T-cell (primary cell): ENCODE measurements at regions not wholly inside any gene's neighbourhood (a gene's known extent, or its start where the extent isn't known, plus 50 kb on each side); places are given as distances from the start of the nearest gene placed in this dataset.

Experiments
- ATAC-seq, 4 experiments: fragments of 200-7000 bp in 3 of 4; fragments of 150-1000 bp in 1 of 4; cut with Tn5 transposase; replicated peaks in 1 of 4; 1 replicate in 3 of 4; 2 replicates in 1 of 4; pipeline ENCODE4 v1.10.0; 2021; ENCODE audit warnings: moderate library complexity in 3 of 4, mild to moderate bottlenecking in 2 of 4, moderate number of reproducible peaks in 1 of 4
- CTCF ChIA-PET, 2 donors: fragments of 300-600 bp; sonication (Branson Sonifier 250); formaldehyde crosslinking; loops; one replicate each; lab custom pipeline; 2022; ENCODE audit warnings: antibody characterized with exemption in 2 of 2; lab: Charles Lee
- POLR2A ChIA-PET, 2 donors: fragments of 300-600 bp; sonication (Branson Sonifier 250); formaldehyde crosslinking; loops; one replicate each; lab custom pipeline; 2022; ENCODE audit warnings: antibody characterized with exemption in 2 of 2; lab: Charles Lee
- DNase-seq, 35 experiments: peaks; one replicate each; pipeline versions ENCODE4 v3.0.0 to v3.0.0-alpha.2; 2013 to 2023
- H3K27ac ChIP-seq: one replicate; pipeline ENCODE4 v1.5.1; 2013; ENCODE audit warnings: low read length
- H3K27me3 ChIP-seq, 2 experiments: replicated peaks in 1 of 2; 1 replicate in 1 of 2; 2 replicates in 1 of 2; pipeline versions ENCODE4 v1.6.1 to v1.7.0; 2013; ENCODE audit warnings: low read length in 1 of 2, mixed read lengths in 1 of 2; ENCODE audit not compliant: control insufficient read depth in 2 of 2, insufficient read depth in 2 of 2; ENCODE audit errors: extremely low read depth in 1 of 2
- H3K36me3 ChIP-seq, 2 donors: 1 replicate in 1 of 2; 2 replicates in 1 of 2; pipeline versions ENCODE4 v1.6.1 to v1.7.0; 2013; ENCODE audit warnings: low read length in 1 of 2; ENCODE audit not compliant: control insufficient read depth in 2 of 2, insufficient read depth in 1 of 2; ENCODE audit errors: extremely low read depth in 1 of 2
- H3K4me1 ChIP-seq, 2 experiments: 1 replicate in 1 of 2; 2 replicates in 1 of 2; pipeline versions ENCODE4 v1.6.1 to v1.7.0; 2013; ENCODE audit warnings: low read length in 2 of 2, mixed read lengths in 1 of 2; ENCODE audit not compliant: insufficient read depth in 2 of 2, control insufficient read depth in 1 of 2; ENCODE audit errors: extremely low read depth in 1 of 2
- H3K4me3 ChIP-seq, 2 donors: 1 replicate in 1 of 2; 2 replicates in 1 of 2; pipeline versions ENCODE4 v1.5.1 to v1.7.0; 2013; ENCODE audit warnings: mild to moderate bottlenecking in 2 of 2, low read length in 1 of 2, moderate library complexity in 1 of 2; ENCODE audit not compliant: control insufficient read depth in 1 of 2; ENCODE audit errors: extremely low read depth in 1 of 2
- H3K9me3 ChIP-seq: 2 replicates; pipeline ENCODE4 v1.7.0; 2013
- H3K27ac Mint-ChIP-seq, 2 donors: one replicate each; pipeline ENCODE4 v1.8.0; 2020 to 2021; ENCODE audit warnings: mild to moderate bottlenecking in 2 of 2, mixed read lengths in 2 of 2
- H3K27me3 Mint-ChIP-seq, 2 donors: one replicate each; pipeline ENCODE4 v1.8.0; 2021 to 2022; ENCODE audit warnings: mixed read lengths in 2 of 2
- H3K36me3 Mint-ChIP-seq: one replicate; pipeline ENCODE4 v1.8.0; 2021; ENCODE audit warnings: mixed read lengths
- H3K4me1 Mint-ChIP-seq, 3 donors: one replicate each; pipeline ENCODE4 v1.8.0; 2020 to 2022; ENCODE audit warnings: mixed read lengths in 3 of 3, mild to moderate bottlenecking in 1 of 3
- H3K4me3 Mint-ChIP-seq, 3 donors: one replicate each; pipeline ENCODE4 v1.8.0; 2020 to 2022; ENCODE audit warnings: mild to moderate bottlenecking in 3 of 3, mixed read lengths in 3 of 3, moderate library complexity in 3 of 3
- H3K9me3 Mint-ChIP-seq, 3 donors: one replicate each; pipeline ENCODE4 v1.8.0; 2020 to 2022; ENCODE audit warnings: mixed read lengths in 3 of 3
- WGBS: methylation state at CpG from one replicate; pipeline ENCODE4 v1.1.5; 2013; ENCODE audit warnings: missing lambda C conversion rate; ENCODE audit not compliant: insufficient coverage; 5-methylcytosine and 5-hydroxymethylcytosine counted together

DNA sequence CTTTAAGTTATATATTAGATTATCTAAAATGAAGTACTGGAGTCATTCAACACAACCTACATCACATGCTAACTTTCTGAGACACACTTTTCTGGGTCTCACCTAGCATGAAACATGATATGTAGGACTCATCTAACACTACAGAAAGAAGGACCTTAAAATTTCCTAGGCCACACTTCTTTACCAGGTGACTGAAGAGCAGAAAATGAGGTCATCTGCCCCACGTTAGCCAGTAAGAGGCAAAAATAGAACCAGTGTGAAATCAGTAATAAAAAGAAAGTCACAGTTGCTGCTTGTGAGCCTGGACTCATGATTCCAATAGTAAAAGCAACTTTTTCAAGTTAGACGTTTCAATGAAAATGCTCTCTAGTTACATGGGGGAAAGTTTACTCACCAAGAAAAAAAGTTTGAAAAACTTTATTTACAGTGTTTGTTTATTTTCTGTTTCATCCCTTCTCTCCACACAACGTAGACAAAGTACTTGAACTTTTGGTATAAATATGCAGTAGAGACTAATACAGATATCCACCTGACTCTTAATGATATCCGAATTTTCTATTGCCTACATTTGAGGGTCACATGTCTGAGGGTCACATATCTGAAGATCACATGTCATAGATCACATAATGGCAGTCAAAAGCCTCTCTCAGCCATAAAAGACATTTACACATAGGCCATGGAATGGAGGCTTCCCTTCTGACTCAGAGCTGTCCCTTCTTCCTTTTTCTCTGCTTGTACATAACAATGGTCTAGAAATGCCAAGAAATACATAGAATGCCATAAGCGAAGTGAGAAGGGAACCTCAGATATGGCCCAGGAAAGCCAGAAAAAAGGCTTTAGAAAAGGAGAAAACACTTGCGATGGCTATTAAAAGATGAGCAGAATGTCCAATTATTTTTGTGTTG is 362.9 kb downstream of the ZEB2 start:
- no peak overlapping the region for H3K4me3 Mint-ChIP-seq
- 100% methylated on average over 2 of the region's 6 CpGs for WGBS

DNA sequence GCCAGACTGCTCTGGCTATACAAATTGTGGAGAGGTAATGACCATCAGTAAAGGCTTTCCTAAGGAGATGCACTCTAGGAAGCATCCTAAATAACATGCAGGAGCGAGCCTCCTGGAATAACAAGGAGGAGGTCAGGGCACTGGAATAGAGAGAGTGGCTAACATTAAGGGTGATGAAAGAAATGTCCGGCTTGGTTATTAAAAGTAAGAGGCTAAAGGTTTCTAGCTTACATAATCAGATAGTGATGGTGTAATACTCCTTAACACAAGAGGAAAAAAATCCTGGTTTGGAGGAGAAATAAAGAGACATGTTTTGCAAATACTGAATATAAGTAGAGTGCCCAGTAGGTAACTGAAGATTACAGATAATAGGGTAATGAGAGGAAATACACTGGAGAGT is 365.7 kb downstream of the ZEB2 start:
- H3K4me3 ChIP-seq: no peak overlapping the region
- Mint-ChIP-seq H3K4me3 (no peak overlapping the region), H3K4me1 (no peaks in the 10 kb centered on the region), H3K27me3 (no peaks in the 10 kb centered on the region), H3K9me3 (no peaks in the 10 kb centered on the region), H3K36me3 (no peaks in the 10 kb centered on the region), H3K27ac (no peak overlapping the region)
- no CpG with 5 or more reads among the region's 2 CpGs for WGBS
- ChIA-PET POLR2A (no interaction called here), CTCF (no interaction called here)
- DNase-seq (no peak), ATAC-seq (no peak)
- no peaks in the 10 kb centered on the region for H3K27me3 ChIP-seq
- H3K36me3 ChIP-seq: no peaks in the 10 kb centered on the region
- no peaks in the 10 kb centered on the region for H3K4me1 ChIP-seq
- H3K27ac ChIP-seq: no peak overlapping the region
- H3K9me3 ChIP-seq: no peaks in the 10 kb centered on the region

More for the DNA sequence above, 362.9 kb downstream of the ZEB2 start:
- Mint-ChIP-seq H3K27ac (no peak overlapping the region), H3K4me1 (no peaks in the 10 kb centered on the region), H3K27me3 (no peaks in the 10 kb centered on the region), H3K36me3 (no peaks in the 10 kb centered on the region), H3K9me3 (no peaks in the 10 kb centered on the region)
- H3K27ac ChIP-seq: no peak overlapping the region
- CTCF ChIA-PET: no interaction called here
- H3K4me1 ChIP-seq: no peaks in the 10 kb centered on the region
- no peak overlapping the region for H3K4me3 ChIP-seq
- H3K27me3 ChIP-seq: no peaks in the 10 kb centered on the region
- H3K36me3 ChIP-seq: no peaks in the 10 kb centered on the region
- DNase-seq (no peak), ATAC-seq (no peak)
- POLR2A ChIA-PET: interaction anchor here in 1 of 2 donors (0.7 kb wide), 1 partner anchor 16 kb away, joined by 3 read pairs; no protein-coding TSS in a partner anchor
- H3K9me3 ChIP-seq: no peaks in the 10 kb centered on the region

DNA sequence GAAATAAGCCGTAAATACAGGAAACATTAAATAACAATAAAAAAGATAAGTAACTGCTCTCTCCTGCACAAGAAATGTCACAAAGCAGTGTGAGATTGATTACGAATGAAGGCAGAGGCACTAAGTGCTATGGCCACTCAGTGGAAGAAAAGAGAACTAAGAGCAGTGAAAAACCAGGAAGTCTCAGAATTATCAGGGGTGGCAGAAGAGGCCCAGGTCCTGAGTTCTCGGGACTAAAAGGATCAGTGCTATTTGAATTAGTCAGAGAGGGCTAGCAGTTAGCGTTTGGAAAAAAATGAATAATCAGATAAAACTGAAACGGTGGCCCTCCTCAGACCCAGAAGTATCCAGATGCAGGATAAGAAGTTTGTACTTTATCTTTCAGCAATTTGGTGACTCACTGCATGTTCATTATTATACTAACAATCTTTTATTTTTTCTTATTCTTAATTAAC is 367.1 kb downstream of the ZEB2 start:
- no peaks in the 10 kb centered on the region for H3K36me3 Mint-ChIP-seq
- H3K27ac Mint-ChIP-seq: no peak overlapping the region
- 82% methylated on average over 1 of the region's 5 CpGs for WGBS
- H3K4me3 ChIP-seq: no peak overlapping the region
- ChIA-PET CTCF (no interaction called here), POLR2A (no interaction called here)
- H3K9me3 ChIP-seq: no peaks in the 10 kb centered on the region
- no peaks in the 10 kb centered on the region for H3K36me3 ChIP-seq
- H3K4me1 Mint-ChIP-seq: no peaks in the 10 kb centered on the region
- no peaks in the 10 kb centered on the region for H3K4me1 ChIP-seq
- H3K9me3 Mint-ChIP-seq: no peaks in the 10 kb centered on the region
- ATAC-seq (no peak), DNase-seq (no peak)
- no peak overlapping the region for H3K27ac ChIP-seq
- no peak overlapping the region for H3K4me3 Mint-ChIP-seq
- no peaks in the 10 kb centered on the region for H3K27me3 ChIP-seq
- no peaks in the 10 kb centered on the region for H3K27me3 Mint-ChIP-seq

DNA sequence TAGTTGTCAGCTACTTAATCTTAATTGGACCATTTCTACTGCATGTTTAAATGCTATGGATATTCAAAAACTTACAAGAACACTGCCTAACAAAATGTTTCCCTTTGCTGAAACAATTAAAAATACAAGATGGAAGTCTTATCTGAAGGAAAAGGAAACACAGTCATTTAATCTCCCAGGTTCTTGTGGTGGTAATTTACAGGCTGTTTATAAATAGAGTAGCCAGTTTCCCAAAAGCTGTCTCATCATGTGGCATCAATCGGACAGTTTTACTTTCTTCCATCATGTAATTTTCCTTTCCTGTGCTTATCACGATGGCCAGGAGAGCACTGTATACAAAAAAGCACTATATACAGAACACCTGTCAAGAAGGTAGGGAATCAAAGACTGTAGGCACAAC is 368.1 kb downstream of the ZEB2 start:
- H3K27ac ChIP-seq: no peak overlapping the region
- Mint-ChIP-seq H3K4me3 (no peak overlapping the region), H3K27me3 (no peaks in the 10 kb centered on the region), H3K9me3 (no peaks in the 10 kb centered on the region), H3K27ac (no peak overlapping the region), H3K36me3 (no peaks in the 10 kb centered on the region), H3K4me1 (no peaks in the 10 kb centered on the region)
- DNase-seq: no peak
- H3K4me3 ChIP-seq: no peak overlapping the region
- ChIA-PET POLR2A (no interaction called here), CTCF (no interaction called here)
- WGBS: 74% methylated on average over 2 of the region's 2 CpGs
- H3K27me3 ChIP-seq: no peaks in the 10 kb centered on the region
- ATAC-seq: no peak
- no peaks in the 10 kb centered on the region for H3K36me3 ChIP-seq
- H3K9me3 ChIP-seq: no peaks in the 10 kb centered on the region
- H3K4me1 ChIP-seq: no peaks in the 10 kb centered on the region

DNA sequence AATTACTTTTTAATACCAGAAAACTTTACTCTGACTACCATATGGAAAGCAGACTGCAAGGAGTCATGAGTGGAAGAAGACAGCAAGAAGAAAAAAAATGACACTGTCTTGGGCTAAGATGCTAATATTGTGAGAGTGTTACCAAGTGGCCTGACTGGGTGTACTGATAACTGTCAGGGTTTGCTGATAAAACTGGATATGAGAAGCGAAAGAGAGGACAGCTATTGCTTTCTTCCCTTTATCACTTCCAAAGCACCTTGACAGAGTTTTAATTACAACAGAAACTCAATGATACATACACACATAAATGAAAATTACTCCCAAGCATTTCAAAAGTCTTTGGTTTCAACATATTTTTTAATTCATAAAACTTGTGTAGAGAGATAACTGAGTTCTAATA is 368.5 kb downstream of the ZEB2 start:
- H3K36me3 Mint-ChIP-seq: no peaks in the 10 kb centered on the region
- no peak overlapping the region for H3K4me3 ChIP-seq
- no peaks in the 10 kb centered on the region for H3K9me3 Mint-ChIP-seq
- ChIA-PET CTCF (interaction anchor here in 1 of 2 donors (0.6 kb wide), 1 partner anchor 371 kb away, joined by 3 read pairs; no protein-coding TSS in a partner anchor), POLR2A (no interaction called here)
- no peaks in the 10 kb centered on the region for H3K27me3 ChIP-seq
- ATAC-seq (no peak), DNase-seq (no peak)
- H3K4me1 Mint-ChIP-seq: no peaks in the 10 kb centered on the region
- no CpG with 5 or more reads among the region's 1 CpG for WGBS
- H3K27me3 Mint-ChIP-seq: no peaks in the 10 kb centered on the region
- no peaks in the 10 kb centered on the region for H3K9me3 ChIP-seq
- no peak overlapping the region for H3K4me3 Mint-ChIP-seq
- H3K27ac ChIP-seq: no peak overlapping the region
- H3K27ac Mint-ChIP-seq: no peak overlapping the region
- no peaks in the 10 kb centered on the region for H3K36me3 ChIP-seq
- no peaks in the 10 kb centered on the region for H3K4me1 ChIP-seq

DNA sequence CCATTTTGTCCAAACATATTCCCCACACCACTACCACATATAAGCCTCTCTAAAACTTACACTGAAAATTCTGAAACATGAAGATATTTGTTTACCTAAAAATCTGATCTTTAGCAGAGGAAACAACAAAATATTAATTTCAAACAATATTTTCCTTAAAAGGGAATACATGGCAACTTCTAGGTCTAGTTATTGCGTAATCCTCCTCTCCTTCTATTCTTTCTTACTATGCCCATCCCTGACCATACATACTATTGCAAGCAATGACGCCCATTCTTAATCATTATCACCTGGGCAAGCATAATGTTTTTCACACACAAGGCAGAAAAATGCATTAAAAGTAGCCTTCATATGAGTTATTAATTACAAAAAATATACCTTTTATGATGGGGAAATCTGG is 372.6 kb downstream of the ZEB2 start:
- H3K4me3 Mint-ChIP-seq: no peak overlapping the region
- Histone ChIP-seq H3K27me3 (no peaks in the 10 kb centered on the region), H3K27ac (no peak overlapping the region), H3K4me3 (no peak overlapping the region), H3K36me3 (no peaks in the 10 kb centered on the region), H3K9me3 (no peaks in the 10 kb centered on the region), H3K4me1 (no peaks in the 10 kb centered on the region)
- no peaks in the 10 kb centered on the region for H3K9me3 Mint-ChIP-seq
- no CpG with 5 or more reads among the region's 2 CpGs for WGBS
- DNase-seq (no peak), ATAC-seq (no peak)
- H3K4me1 Mint-ChIP-seq: no peaks in the 10 kb centered on the region
- ChIA-PET CTCF (no interaction called here), POLR2A (no interaction called here)
- no peaks in the 10 kb centered on the region for H3K27me3 Mint-ChIP-seq
- H3K36me3 Mint-ChIP-seq: peaks cover 13% of the 10 kb centered on the region
- no peak overlapping the region for H3K27ac Mint-ChIP-seq
